GM12878 (cell line): ENCODE measurements at regions not wholly inside any gene's neighbourhood (a gene's known extent, or its start where the extent isn't known, plus 50 kb on each side); places are given as distances from the start of the nearest gene placed in this dataset.

Source experiments
- ATAC-seq: fragments of 200-7000 bp; cut with Tn5 transposase; 3 replicates; pipeline ENCODE4 v1.9.1; 2020; ENCODE audit warnings: mild to moderate bottlenecking, moderate library complexity
- BruUV-seq: library from RNA; stranded (reverse); fragments of 400-500 nt; replicated peaks from 2 replicates; lab custom pipeline; 2021; lab: Mats Ljungman, UMichigan
- CTCF ChIA-PET: fragments of 300-600 bp; sonication (Branson Sonifier 250); formaldehyde crosslinking; extraction: SDS; loops from one replicate; lab custom pipeline; 2021; ENCODE audit warnings: inconsistent platforms; lab: Yijun Ruan, JAX
- POLR2A ChIA-PET: fragments of 350-600 bp; formaldehyde crosslinking; extraction: SDS; loops from one replicate; lab custom pipeline; 2021; ENCODE audit warnings: inconsistent platforms; lab: Charles Lee
- RAD21 ChIA-PET: fragments of 300-600 bp; sonication (Branson Sonifier 250); formaldehyde crosslinking; loops from one replicate; lab custom pipeline; 2023; ENCODE audit warnings: antibody characterized with exemption; ENCODE audit not compliant: unreplicated experiment; lab: Charles Lee
- SMC1A ChIA-PET: fragments of 300-600 bp; sonication (Branson Sonifier 250); formaldehyde crosslinking; loops from one replicate; lab custom pipeline; 2023; ENCODE audit not compliant: unreplicated experiment, uncharacterized antibody; lab: Charles Lee
- DNase-seq: peaks from one replicate; pipeline ENCODE4 v3.0.0-alpha.2; 2011; ENCODE audit warnings: low read depth, low spot score
- FAIRE-seq: peaks from 3 replicates; lab custom pipeline; 2011; peaks lifted over from hg19 to GRCh38; lab: Jason Lieb, UNC
- H2AFZ ChIP-seq: 2 replicates; pipeline ENCODE4 v1.6.0; 2011; ENCODE audit warnings: low read depth, low read length, control low read depth; ENCODE audit not compliant: control insufficient read depth
- H3K27ac ChIP-seq: 2 replicates; pipeline ENCODE4 v1.5.1; 2011; ENCODE audit warnings: control low read depth; ENCODE audit not compliant: control insufficient read depth, insufficient read depth
- H3K27me3 ChIP-seq, 2 experiments: replicated peaks in 1 of 2; 2 replicates each; pipeline versions ENCODE4 v1.6.0 to v1.6.1; 2011; ENCODE audit warnings: low read length in 1 of 2; ENCODE audit not compliant: control insufficient read depth in 2 of 2, insufficient read depth in 2 of 2
- H3K36me3 ChIP-seq, 2 experiments: 2 replicates each; pipeline ENCODE4 v1.5.1; 2011; ENCODE audit warnings: low read length in 1 of 2; ENCODE audit not compliant: control insufficient read depth in 2 of 2, insufficient read depth in 2 of 2
- H3K4me1 ChIP-seq: 2 replicates; pipeline ENCODE4 v1.6.1; 2011; ENCODE audit warnings: mild to moderate bottlenecking, low read length, moderate library complexity, mixed read lengths; ENCODE audit not compliant: control insufficient read depth, insufficient read depth
- H3K4me2 ChIP-seq: 2 replicates; pipeline ENCODE4 v1.6.0; 2011; ENCODE audit warnings: control low read depth; ENCODE audit not compliant: control insufficient read depth, insufficient read depth
- H3K4me3 ChIP-seq: fragments of 200-600 bp; sonication (generic); 2 replicates; pipeline ENCODE4 v1.5.1; 2016
- H3K79me2 ChIP-seq: 2 replicates; pipeline ENCODE4 v1.6.0; 2011; ENCODE audit warnings: low read length; ENCODE audit not compliant: control insufficient read depth, insufficient read depth
- H3K9ac ChIP-seq: 2 replicates; pipeline ENCODE4 v1.8.0; 2011; ENCODE audit warnings: low read length, control low read depth, mixed read lengths; ENCODE audit not compliant: control insufficient read depth, insufficient read depth
- H3K9me3 ChIP-seq: replicated peaks from 3 replicates; pipeline ENCODE4 v1.5.1; 2011; ENCODE audit warnings: mild to moderate bottlenecking, low read length; ENCODE audit not compliant: control insufficient read depth, insufficient read depth
- H4K20me1 ChIP-seq: 2 replicates; pipeline ENCODE4 v1.6.0; 2011; ENCODE audit not compliant: control insufficient read depth, insufficient read depth
- ATF7 ChIP-seq: fragments of 450-650 bp; IDR thresholded peaks from 2 replicates; pipeline ENCODE4 v1.6.1; 2016; ENCODE audit warnings: low read depth, mild to moderate bottlenecking
- BRCA1 ChIP-seq: IDR thresholded peaks from 2 replicates; pipeline ENCODE4 v1.6.1; 2011; ENCODE audit warnings: low read depth, low read length, improper control_type of control experiment
- DPF2 ChIP-seq: fragments of 450-650 bp; IDR thresholded peaks from 2 replicates; pipeline ENCODE4 v1.6.1; 2017; ENCODE audit warnings: mild to moderate bottlenecking
- EP300 ChIP-seq, 2 experiments: fragments of 150-350 bp in 1 of 2; IDR thresholded peaks; 2 replicates each; pipeline ENCODE4 v1.6.1; 2011 to 2012; ENCODE audit warnings: low read depth in 2 of 2, low read length in 2 of 2, borderline replicate concordance in 1 of 2, improper control_type of control experiment in 1 of 2, inconsistent platforms in 1 of 2; ENCODE audit not compliant: control insufficient read depth in 1 of 2
- FOXK2 ChIP-seq: fragments of 450-650 bp; IDR thresholded peaks from 2 replicates; pipeline ENCODE4 v1.6.1; 2017; ENCODE audit warnings: mild to moderate bottlenecking, moderate library complexity
- HDAC2 ChIP-seq: fragments of 200-600 bp; sonication (generic); IDR thresholded peaks from 2 replicates; pipeline ENCODE4 v1.6.1; 2017
- MTA3 ChIP-seq: IDR thresholded peaks from 2 replicates; pipeline ENCODE4 v1.6.1; 2012; ENCODE audit warnings: low read length, inconsistent platforms, borderline replicate concordance
- NFYA ChIP-seq: IDR thresholded peaks from 2 replicates; pipeline ENCODE4 v1.6.1; 2011; ENCODE audit warnings: low read depth, mild to moderate bottlenecking, low read length, improper control_type of control experiment, borderline replicate concordance
- POLR2AphosphoS5 ChIP-seq: IDR thresholded peaks from 2 replicates; pipeline ENCODE4 v1.6.1; 2011; ENCODE audit warnings: mild to moderate bottlenecking, low read length, inconsistent platforms
- RBBP5 ChIP-seq: fragments of 200-600 bp; sonication (generic); conservative IDR thresholded peaks from 2 replicates; pipeline ENCODE4 v1.6.1; 2016
- SKIL ChIP-seq: fragments of 450-650 bp; IDR thresholded peaks from 2 replicates; pipeline ENCODE4 v1.6.1; 2017; ENCODE audit warnings: mild to moderate bottlenecking, low read depth, inconsistent platforms; ENCODE audit not compliant: poor library complexity, severe bottlenecking
- SMARCA5 ChIP-seq: fragments of 450-650 bp; IDR thresholded peaks from 2 replicates; pipeline ENCODE4 v1.6.1; 2017; ENCODE audit warnings: mild to moderate bottlenecking
- SPI1 ChIP-seq: IDR thresholded peaks from 2 replicates; pipeline ENCODE4 v1.6.1; 2011; ENCODE audit warnings: low read depth, mild to moderate bottlenecking, low read length, moderate library complexity, borderline replicate concordance; ENCODE audit not compliant: insufficient read depth
- TCF3 ChIP-seq: IDR thresholded peaks from 2 replicates; pipeline ENCODE4 v1.6.1; 2012; ENCODE audit warnings: low read depth, mild to moderate bottlenecking, low read length, borderline replicate concordance; ENCODE audit not compliant: insufficient read depth
- ZNF384 ChIP-seq: IDR thresholded peaks from 2 replicates; pipeline ENCODE4 v1.6.1; 2012; ENCODE audit warnings: low read depth, mild to moderate bottlenecking, low read length, improper control_type of control experiment, borderline replicate concordance
- ZNF687 ChIP-seq: fragments of 450-650 bp; IDR thresholded peaks from 2 replicates; pipeline ENCODE4 v1.6.1; 2017; ENCODE audit warnings: mild to moderate bottlenecking, moderate library complexity
- WGBS: methylation state at CpG from one replicate; pipeline ENCODE4 v1.1.6; 2016; ENCODE audit warnings: low lambda C conversion rate; ENCODE audit not compliant: insufficient replicate concordance, insufficient coverage; ENCODE audit errors: missing lambda C conversion rate; 5-methylcytosine and 5-hydroxymethylcytosine counted together
- in situ Hi-C: fragments of 300-500 bp; cut with MboI; formaldehyde crosslinking; loops from 9 replicates; pipeline ENCODE4 v1.14.3; 2018; ENCODE audit warnings: mixed read lengths
- intact Hi-C: fragments of 100-400 bp; cut with micrococcal nuclease; formaldehyde crosslinking; loops from one replicate; pipeline ENCODE4 v1.14.2; 2022; ENCODE audit not compliant: unreplicated experiment
- TF ChIP-seq, protein P1 (sequence below): fragments of 450-650 bp; conservative IDR thresholded peaks from 2 replicates; pipeline ENCODE4 v1.6.1; 2017; ENCODE audit warnings: mild to moderate bottlenecking, moderate library complexity

DNA sequence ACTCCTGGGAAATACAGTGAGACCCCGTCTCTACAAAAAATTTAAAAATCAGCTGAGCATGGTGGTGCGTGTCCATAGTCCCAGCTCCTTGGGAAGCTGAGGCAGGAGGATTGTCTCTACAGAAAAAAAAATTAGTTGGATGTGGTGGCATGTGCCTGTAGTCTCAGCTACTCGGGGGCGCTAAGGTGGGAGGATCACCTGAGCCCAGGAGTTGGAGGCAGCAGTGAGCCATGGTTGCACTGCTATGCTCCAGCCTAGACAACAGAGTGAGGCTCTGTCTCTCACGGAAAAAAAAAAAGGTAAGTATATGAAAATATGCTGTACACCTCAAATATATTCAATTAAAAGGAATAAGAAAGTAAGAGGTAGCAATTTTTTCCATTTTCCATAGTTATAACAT, 92.5 kb upstream of the TGIF1 start:
- 37% methylated on average over 5 of the region's 5 CpGs for WGBS
- H3K27ac ChIP-seq, result no peak overlapping the region
- H3K4me2 ChIP-seq, result no peak overlapping the region
- FAIRE-seq (no peak), DNase-seq (no peak), ATAC-seq (no peak)
- RAD21 ChIA-PET, result no interaction called here
- intact Hi-C loops, result no loop called here
- no peak overlapping the region for H3K9ac ChIP-seq
- no TSS peak for BruUV-seq
- no peaks in the 10 kb centered on the region for H3K79me2 ChIP-seq
- no peaks in the 10 kb centered on the region for H4K20me1 ChIP-seq
- SMC1A ChIA-PET, result interaction anchor here (1.2 kb wide), 1 partner anchor 10 kb away, joined by 4 read pairs; no protein-coding TSS in a partner anchor
- H3K27me3 ChIP-seq, result no peaks in the 10 kb centered on the region
- CTCF ChIA-PET, result interaction anchor here (0.6 kb wide), 1 partner anchor 144 kb away, joined by 3 read pairs; no protein-coding TSS in a partner anchor
- POLR2A ChIA-PET, result no interaction called here
- H2AFZ ChIP-seq, result no peak overlapping the region
- no peaks in the 10 kb centered on the region for H3K36me3 ChIP-seq
- no peak overlapping the region for H3K4me3 ChIP-seq
- H3K4me1 ChIP-seq, result no peaks in the 10 kb centered on the region
- in situ Hi-C loops, result no loop called here
- no peaks in the 10 kb centered on the region for H3K9me3 ChIP-seq
- TF ChIP-seq ZNF384 (no peak), TCF3 (no peak), MTA3 (no peak), BRCA1 (no peak), HDAC2 (no peak), ZNF687 (no peak), POLR2AphosphoS5 (no peak), SPI1 (no peak), RBBP5 (no peak), ATF7 (no peak), DPF2 (no peak), SMARCA5 (no peak), NFYA (no peak), FOXK2 (no peak), SKIL (no peak), EP300 (IDR thresholded peaks at IDR 0.05; ENCODE audit: borderline replicate concordance in 1 of 2, control insufficient read depth in 1 of 2, low read depth in 2 of 2, low read length in 2 of 2) (no peak)
- TF ChIP-seq, protein P1, sequence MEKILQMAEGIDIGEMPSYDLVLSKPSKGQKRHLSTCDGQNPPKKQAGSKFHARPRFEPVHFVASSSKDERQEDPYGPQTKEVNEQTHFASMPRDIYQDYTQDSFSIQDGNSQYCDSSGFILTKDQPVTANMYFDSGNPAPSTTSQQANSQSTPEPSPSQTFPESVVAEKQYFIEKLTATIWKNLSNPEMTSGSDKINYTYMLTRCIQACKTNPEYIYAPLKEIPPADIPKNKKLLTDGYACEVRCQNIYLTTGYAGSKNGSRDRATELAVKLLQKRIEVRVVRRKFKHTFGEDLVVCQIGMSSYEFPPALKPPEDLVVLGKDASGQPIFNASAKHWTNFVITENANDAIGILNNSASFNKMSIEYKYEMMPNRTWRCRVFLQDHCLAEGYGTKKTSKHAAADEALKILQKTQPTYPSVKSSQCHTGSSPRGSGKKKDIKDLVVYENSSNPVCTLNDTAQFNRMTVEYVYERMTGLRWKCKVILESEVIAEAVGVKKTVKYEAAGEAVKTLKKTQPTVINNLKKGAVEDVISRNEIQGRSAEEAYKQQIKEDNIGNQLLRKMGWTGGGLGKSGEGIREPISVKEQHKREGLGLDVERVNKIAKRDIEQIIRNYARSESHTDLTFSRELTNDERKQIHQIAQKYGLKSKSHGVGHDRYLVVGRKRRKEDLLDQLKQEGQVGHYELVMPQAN, result no peak
